Esophagus squamous epithelium (tissue), 4 donors: ENCODE measurements at regions not wholly inside any gene's neighbourhood (a gene's known extent, or its start where the extent isn't known, plus 50 kb on each side); places are given as distances from the start of the nearest gene placed in this dataset.

ENCODE experiments used
- POLR2A ChIP-seq, 4 donors: fragments of 450-650 bp; IDR thresholded peaks; one replicate each; pipeline ENCODE4 v1.6.1; 2017; ENCODE audit warnings: antibody characterized with exemption in 4 of 4, mild to moderate bottlenecking in 4 of 4, moderate library complexity in 3 of 4
- TF ChIP-seq, protein P1 (sequence below), 6 experiments: fragments of 450-650 bp in 4 of 6; fragments of 200-600 bp in 2 of 6; sonication (generic) in 2 of 6; IDR thresholded peaks; one replicate each; pipeline ENCODE4 v1.5.1; 2016 to 2019; ENCODE audit warnings: antibody characterized with exemption in 6 of 6, mild to moderate bottlenecking in 4 of 6, moderate library complexity in 4 of 6

DNA sequence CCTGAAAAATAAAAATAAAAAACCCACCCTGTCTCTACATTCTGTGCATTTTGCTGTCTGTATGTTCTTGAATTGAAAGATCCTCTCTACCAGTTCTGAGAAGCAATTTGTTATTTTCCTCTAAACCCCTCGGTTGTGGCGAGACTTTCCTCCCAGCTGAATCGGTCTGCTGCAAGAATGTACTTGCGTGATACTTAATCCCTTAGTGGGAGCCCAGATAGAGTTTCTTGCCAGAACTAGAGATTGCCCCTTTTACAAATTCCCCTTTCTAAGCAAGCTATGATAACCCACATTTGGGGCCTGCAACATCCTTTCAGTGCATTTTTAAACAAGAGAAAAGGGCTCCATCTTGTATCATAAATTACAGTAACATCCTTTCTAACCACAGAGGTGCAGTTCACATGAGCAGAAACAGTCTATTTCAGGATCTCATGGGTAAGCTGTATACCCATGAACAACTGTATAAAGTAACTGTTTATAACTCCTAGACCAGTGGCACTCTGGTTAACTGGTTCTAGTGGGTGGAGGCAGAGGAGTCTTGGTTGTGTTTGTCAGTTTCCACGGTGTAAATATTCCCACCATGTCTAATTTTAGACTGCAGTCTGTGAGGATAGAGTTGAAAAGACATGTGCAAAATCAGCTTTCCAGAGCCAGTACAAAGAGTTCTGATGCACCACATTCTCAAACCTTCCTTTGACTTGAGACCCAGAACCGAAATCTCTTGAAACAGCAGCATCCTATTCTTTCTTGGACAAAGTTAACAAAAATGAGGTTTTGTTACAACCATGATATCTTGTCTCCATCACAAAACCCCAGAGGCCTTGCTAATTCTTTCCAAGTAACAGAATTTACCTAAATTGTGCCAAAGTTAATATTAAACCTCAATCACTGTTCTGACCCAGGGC lies 113.1 kb upstream of the ZNF217 start:
- TF ChIP-seq POLR2A (IDR thresholded peaks at IDR 0.05): no peak
- TF ChIP-seq, protein P1, sequence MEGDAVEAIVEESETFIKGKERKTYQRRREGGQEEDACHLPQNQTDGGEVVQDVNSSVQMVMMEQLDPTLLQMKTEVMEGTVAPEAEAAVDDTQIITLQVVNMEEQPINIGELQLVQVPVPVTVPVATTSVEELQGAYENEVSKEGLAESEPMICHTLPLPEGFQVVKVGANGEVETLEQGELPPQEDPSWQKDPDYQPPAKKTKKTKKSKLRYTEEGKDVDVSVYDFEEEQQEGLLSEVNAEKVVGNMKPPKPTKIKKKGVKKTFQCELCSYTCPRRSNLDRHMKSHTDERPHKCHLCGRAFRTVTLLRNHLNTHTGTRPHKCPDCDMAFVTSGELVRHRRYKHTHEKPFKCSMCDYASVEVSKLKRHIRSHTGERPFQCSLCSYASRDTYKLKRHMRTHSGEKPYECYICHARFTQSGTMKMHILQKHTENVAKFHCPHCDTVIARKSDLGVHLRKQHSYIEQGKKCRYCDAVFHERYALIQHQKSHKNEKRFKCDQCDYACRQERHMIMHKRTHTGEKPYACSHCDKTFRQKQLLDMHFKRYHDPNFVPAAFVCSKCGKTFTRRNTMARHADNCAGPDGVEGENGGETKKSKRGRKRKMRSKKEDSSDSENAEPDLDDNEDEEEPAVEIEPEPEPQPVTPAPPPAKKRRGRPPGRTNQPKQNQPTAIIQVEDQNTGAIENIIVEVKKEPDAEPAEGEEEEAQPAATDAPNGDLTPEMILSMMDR (IDR thresholded peaks at IDR 0.05): no peak
